22Rv1 (cell line): ENCODE measurements at regions not wholly inside any gene's neighbourhood (a gene's known extent, or its start where the extent isn't known, plus 50 kb on each side); places are given as distances from the start of the nearest gene placed in this dataset.
"Not testable (repeated sequence)": the region's sequence is repeated elsewhere in the genome, so short reads cannot be mapped to it uniquely, and the experiment has no call there.

Experiments used
- H3K27ac ChIP-seq: fragments of 450-650 bp; 2 replicates; pipeline ENCODE4 v1.5.1; 2017
- ZFX ChIP-seq: fragments of 450-650 bp; IDR thresholded peaks from 2 replicates; pipeline ENCODE4 v1.6.1; 2017; ENCODE audit warnings: antibody characterized with exemption, borderline replicate concordance
- TF ChIP-seq, protein P1 (sequence below): fragments of 450-650 bp; IDR thresholded peaks from 2 replicates; pipeline ENCODE4 v1.5.1; 2017; ENCODE audit warnings: mild to moderate bottlenecking

- H3K27ac ChIP-seq: no peak overlapping the region
- TF ChIP-seq ZFX: no peak
- TF ChIP-seq, protein P1, sequence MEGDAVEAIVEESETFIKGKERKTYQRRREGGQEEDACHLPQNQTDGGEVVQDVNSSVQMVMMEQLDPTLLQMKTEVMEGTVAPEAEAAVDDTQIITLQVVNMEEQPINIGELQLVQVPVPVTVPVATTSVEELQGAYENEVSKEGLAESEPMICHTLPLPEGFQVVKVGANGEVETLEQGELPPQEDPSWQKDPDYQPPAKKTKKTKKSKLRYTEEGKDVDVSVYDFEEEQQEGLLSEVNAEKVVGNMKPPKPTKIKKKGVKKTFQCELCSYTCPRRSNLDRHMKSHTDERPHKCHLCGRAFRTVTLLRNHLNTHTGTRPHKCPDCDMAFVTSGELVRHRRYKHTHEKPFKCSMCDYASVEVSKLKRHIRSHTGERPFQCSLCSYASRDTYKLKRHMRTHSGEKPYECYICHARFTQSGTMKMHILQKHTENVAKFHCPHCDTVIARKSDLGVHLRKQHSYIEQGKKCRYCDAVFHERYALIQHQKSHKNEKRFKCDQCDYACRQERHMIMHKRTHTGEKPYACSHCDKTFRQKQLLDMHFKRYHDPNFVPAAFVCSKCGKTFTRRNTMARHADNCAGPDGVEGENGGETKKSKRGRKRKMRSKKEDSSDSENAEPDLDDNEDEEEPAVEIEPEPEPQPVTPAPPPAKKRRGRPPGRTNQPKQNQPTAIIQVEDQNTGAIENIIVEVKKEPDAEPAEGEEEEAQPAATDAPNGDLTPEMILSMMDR: no peak
These were observed 68.0 kb upstream of the CACNA2D1 start for GRCh38 chr7:82511542-82511941.

GRCh38 chr7:82507976-82508677 is 64.5 kb upstream of the CACNA2D1 start:
- no peak for TF ChIP-seq ZFX
- TF ChIP-seq, protein P1: peak; percentile 36
- peak overlapping the region; percentile 37 for H3K27ac ChIP-seq

DNA sequence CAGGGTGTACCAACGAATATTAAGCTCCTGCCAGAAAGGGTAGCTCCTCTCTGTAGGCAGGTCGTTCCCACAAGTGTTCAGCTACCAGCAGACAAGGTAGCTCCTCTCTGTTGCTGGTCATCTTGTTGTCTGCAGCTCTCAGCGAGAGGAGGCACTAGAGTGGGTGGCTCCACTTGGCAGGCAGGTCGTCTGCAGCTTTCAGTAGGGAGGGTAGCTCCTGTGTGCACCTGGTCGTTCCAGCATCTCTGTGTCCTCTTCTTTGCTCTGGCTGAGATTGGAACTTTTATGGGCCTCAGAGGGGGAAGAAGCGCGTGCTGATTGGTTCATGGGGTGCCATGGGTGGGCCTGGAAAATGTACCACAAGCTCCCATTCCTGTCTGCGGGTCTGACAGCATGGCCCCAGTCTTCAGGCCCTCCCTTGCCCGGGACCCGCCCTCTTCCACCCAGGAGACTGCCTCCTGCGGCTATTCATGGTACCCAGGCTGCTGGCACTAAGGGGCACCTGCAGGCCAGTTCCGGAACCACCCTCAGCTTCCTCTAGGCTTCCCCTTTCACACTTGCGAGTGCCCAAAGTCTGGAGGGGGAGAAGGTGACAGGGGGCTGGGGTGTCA is 63.9 kb upstream of the CACNA2D1 start:
- TF ChIP-seq, protein P1: peak; percentile 55
- no peak for TF ChIP-seq ZFX

GRCh38 chr7:82506702-82507101 is 63.1 kb upstream of the CACNA2D1 start:
- TF ChIP-seq ZFX: no peak
- TF ChIP-seq, protein P1: no peak
- no peak overlapping the region for H3K27ac ChIP-seq

More for the DNA sequence above, 63.9 kb upstream of the CACNA2D1 start:
- H3K27ac ChIP-seq: no peak overlapping the region

DNA sequence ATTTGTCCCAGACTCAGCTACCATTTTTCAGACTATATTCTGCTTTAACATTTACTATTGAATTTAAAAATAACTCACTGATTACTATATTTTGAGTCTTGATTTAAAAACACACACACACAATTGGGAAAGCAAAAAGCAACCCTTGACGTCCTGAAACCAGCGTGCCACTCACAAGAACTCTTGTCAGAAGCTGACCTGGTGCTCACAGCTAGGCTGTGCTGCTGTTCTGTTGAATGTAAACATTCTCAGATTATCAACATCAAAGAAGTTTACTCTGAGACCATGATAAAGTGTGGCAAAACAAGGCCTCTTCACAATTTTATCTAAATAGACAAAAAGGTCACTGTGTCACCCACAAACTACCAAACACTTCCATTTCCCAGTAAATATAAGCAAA is 62.6 kb upstream of the CACNA2D1 start:
- H3K27ac ChIP-seq: no peak overlapping the region
- no peak for TF ChIP-seq ZFX
- TF ChIP-seq, protein P1: no peak

DNA sequence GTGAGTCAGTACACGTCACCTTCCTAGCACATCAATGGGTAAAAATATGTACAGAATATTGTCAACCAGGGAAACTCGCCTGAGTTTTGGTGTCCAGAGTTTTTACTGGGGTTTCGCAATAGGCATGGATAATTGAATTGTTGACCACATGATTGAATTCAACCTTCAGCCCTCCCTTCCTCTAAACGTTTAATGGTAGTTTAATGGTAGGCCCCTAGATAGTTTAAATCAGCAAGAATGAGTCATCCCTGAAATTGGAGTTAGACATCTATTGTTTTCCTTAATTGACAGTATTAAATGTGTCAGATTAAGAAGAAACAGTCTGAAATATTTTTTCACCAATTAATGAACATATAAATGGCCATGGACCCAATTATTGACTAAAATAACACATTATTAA is 57.8 kb upstream of the CACNA2D1 start:
- TF ChIP-seq, protein P1: no peak
- H3K27ac ChIP-seq: no peak overlapping the region

DNA sequence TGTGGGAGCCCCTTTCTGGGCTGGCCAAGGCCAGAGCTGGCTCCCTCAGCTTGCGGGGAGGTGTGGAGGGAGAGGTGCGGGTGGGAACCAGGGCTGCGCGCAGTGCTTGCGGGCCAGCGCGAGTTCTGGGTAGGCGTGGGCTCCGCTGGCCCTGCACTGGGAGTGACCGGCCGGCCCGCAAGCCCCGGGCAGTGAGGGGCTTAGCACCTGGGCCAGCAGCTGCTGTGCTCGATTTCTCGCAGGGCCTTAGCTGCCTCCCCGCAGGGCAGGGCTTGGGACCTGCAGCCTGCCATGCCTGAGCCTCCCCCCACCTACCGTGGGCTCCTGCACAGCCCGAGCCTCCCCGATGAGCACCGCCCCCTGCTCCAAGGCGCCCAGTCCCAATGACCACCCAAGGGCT is 56.0 kb upstream of the CACNA2D1 start:
- not testable (repeated sequence) for H3K27ac ChIP-seq
